ENCODE measurements at regions not wholly inside any gene's neighbourhood (a gene's known extent, or its start where the extent isn't known, plus 50 kb on each side); places are given as distances from the start of the nearest gene placed in this dataset.

DNA sequence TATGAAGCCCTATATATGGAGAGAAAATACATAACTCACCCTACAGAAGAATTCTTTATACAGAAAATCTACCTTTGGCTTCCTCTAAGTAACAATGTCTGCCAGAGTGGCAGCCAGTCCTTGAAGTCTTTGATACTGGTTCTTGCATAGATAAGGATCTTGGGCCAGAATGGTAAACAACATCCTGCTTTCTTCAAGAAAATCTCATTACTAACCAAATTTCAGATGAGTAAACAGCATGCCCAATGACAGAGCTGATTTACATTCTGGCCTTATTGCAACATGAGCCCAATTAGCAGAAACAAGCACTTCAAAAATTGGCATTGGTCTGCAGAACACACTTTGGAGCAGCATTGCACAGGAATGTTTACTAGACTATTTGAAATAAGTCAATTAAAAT, 336.5 kb upstream of the ST6GAL2 start:
- H3K27ac ChIP-seq (ENCODE audit: low read depth in 1 of 2, low read length in 1 of 2): no peak overlapping the region
- no peak overlapping the region for H3K4me3 ChIP-seq
- H3K36me3 ChIP-seq (ENCODE audit: control insufficient read depth in 4 of 4, insufficient read depth in 4 of 4, low read length in 4 of 4): no peaks in the 10 kb centered on the region
- no peak for ATAC-seq (ENCODE audit: insufficient read depth, low FRiP score)
- DNase-seq: no peak
- no peak overlapping the region for H3K9ac ChIP-seq (ENCODE audit: insufficient read depth in 1 of 2, low read length in 2 of 2)
- H3K27me3 ChIP-seq (ENCODE audit: control insufficient read depth in 3 of 3, insufficient read depth in 3 of 3, low read length in 2 of 3): no peaks in the 10 kb centered on the region
- H3K9me3 ChIP-seq (ENCODE audit: control insufficient read depth in 4 of 4, insufficient read depth in 3 of 4, low read length in 3 of 4): no peaks in the 10 kb centered on the region
- TF ChIP-seq, protein P1, sequence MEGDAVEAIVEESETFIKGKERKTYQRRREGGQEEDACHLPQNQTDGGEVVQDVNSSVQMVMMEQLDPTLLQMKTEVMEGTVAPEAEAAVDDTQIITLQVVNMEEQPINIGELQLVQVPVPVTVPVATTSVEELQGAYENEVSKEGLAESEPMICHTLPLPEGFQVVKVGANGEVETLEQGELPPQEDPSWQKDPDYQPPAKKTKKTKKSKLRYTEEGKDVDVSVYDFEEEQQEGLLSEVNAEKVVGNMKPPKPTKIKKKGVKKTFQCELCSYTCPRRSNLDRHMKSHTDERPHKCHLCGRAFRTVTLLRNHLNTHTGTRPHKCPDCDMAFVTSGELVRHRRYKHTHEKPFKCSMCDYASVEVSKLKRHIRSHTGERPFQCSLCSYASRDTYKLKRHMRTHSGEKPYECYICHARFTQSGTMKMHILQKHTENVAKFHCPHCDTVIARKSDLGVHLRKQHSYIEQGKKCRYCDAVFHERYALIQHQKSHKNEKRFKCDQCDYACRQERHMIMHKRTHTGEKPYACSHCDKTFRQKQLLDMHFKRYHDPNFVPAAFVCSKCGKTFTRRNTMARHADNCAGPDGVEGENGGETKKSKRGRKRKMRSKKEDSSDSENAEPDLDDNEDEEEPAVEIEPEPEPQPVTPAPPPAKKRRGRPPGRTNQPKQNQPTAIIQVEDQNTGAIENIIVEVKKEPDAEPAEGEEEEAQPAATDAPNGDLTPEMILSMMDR (IDR thresholded peaks at IDR 0.05; ENCODE audit: control extremely low read depth, extremely low read depth): no peak
- no peaks in the 10 kb centered on the region for H3K4me1 ChIP-seq (ENCODE audit: control insufficient read depth in 5 of 5, insufficient read depth in 5 of 5, low read length in 5 of 5)

DNA sequence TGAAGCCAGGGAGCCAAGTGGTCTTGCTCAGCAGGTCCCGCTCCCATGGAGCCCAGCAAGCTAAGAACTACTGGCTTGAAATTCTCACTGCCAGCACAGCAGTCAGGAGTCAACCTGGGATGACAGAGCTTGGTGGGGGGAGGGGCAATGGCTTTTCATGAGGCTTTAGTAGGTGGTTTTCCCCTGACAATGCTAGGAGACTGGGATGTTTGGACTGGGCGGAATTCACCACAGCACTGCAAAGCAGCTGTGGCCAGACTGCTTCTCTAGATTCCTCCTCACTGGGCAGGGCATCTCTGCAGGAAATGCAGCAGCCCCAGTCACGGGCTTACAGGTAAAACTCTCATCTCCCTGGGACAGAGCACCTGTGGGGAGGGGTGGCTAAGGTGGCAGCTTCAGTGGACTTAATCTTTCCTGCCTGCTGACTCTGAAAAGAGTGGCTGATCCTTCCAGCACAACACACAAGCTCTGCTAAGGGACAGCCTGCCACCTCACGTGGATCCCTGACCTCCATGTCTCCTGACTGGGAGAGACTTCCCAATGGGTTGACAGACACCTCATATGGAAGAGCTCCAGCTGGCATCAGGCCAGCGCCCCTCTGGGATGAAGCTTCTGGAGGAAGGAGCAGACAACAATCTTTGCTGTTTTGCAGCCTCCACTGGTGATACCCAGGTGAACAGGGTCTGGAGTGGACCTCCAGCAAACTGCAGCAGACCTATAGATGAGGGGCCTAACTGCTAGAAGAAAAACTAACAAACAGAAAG, 349.7 kb upstream of the ST6GAL2 start:
- TF ChIP-seq, protein P1 (IDR thresholded peaks at IDR 0.05; ENCODE audit: control extremely low read depth, extremely low read depth): no peak
- Histone ChIP-seq H3K27ac (ENCODE audit: low read depth in 1 of 2, low read length in 1 of 2) (no peak overlapping the region), H3K9me3 (ENCODE audit: control insufficient read depth in 4 of 4, insufficient read depth in 3 of 4, low read length in 3 of 4) (peaks cover 0 to 3% (median 0%) of the 10 kb centered on the region in 4 donors), H3K4me1 (ENCODE audit: control insufficient read depth in 5 of 5, insufficient read depth in 5 of 5, low read length in 5 of 5) (no peaks in the 10 kb centered on the region), H3K4me3 (no peak overlapping the region), H3K36me3 (ENCODE audit: control insufficient read depth in 4 of 4, insufficient read depth in 4 of 4, low read length in 4 of 4) (no peaks in the 10 kb centered on the region), H3K9ac (ENCODE audit: insufficient read depth in 1 of 2, low read length in 2 of 2) (no peak overlapping the region), H3K27me3 (ENCODE audit: control insufficient read depth in 3 of 3, insufficient read depth in 3 of 3, low read length in 2 of 3) (no peaks in the 10 kb centered on the region)
- WGBS, 2 donors: 76 to 77% methylated on average over 5 of the region's 5 CpGs
- DNase-seq: no peak
- ATAC-seq (ENCODE audit: insufficient read depth, low FRiP score): no peak

- no peak overlapping the region for H3K9ac ChIP-seq (ENCODE audit: insufficient read depth in 1 of 2, low read length in 2 of 2)
- no peak overlapping the region for H3K4me3 ChIP-seq
- DNase-seq (no peak), ATAC-seq (ENCODE audit: insufficient read depth, low FRiP score) (no peak)
- H3K27ac ChIP-seq (ENCODE audit: low read depth in 1 of 2, low read length in 1 of 2): no peak overlapping the region
- 64 to 88% methylated on average over 1 of the region's 1 CpG for WGBS, 2 donors
- H3K4me1 ChIP-seq (ENCODE audit: control insufficient read depth in 5 of 5, insufficient read depth in 5 of 5, low read length in 5 of 5): no peaks in the 10 kb centered on the region
- TF ChIP-seq, protein P1 (IDR thresholded peaks at IDR 0.05; ENCODE audit: control extremely low read depth, extremely low read depth): no peak
- H3K36me3 ChIP-seq (ENCODE audit: control insufficient read depth in 4 of 4, insufficient read depth in 4 of 4, low read length in 4 of 4): no peaks in the 10 kb centered on the region
- H3K9me3 ChIP-seq (ENCODE audit: control insufficient read depth in 4 of 4, insufficient read depth in 3 of 4, low read length in 3 of 4): no peaks in the 10 kb centered on the region
- no peaks in the 10 kb centered on the region for H3K27me3 ChIP-seq (ENCODE audit: control insufficient read depth in 3 of 3, insufficient read depth in 3 of 3, low read length in 2 of 3)
Measured at GRCh38 chr2:107242811-107243210, 356.8 kb upstream of the ST6GAL2 start.

DNA sequence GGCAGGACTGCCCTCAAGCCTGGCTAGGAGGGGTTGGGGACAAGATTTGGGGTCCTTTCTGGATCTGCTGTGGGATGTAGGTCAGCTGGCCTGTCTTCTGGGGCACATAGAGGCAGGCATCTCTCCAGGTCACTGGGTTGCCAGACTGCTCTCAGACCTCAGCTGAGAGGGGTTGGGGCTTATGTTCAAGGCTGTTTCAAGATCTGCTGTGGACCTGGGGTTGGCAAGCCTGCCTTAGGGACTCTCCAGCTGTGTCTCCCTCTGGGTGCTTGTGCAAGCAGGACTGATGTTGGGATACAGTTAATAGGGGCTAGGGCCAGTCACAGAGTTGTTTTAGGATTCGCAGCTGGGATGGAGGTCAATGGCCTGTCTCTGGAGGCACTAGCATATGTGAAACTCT, 363.0 kb upstream of the ST6GAL2 start:
- Histone ChIP-seq H3K36me3 (ENCODE audit: control insufficient read depth in 4 of 4, insufficient read depth in 4 of 4, low read length in 4 of 4) (no peaks in the 10 kb centered on the region), H3K9me3 (ENCODE audit: control insufficient read depth in 4 of 4, insufficient read depth in 3 of 4, low read length in 3 of 4) (no peaks in the 10 kb centered on the region), H3K4me3 (no peak overlapping the region), H3K27me3 (ENCODE audit: control insufficient read depth in 3 of 3, insufficient read depth in 3 of 3, low read length in 2 of 3) (no peaks in the 10 kb centered on the region), H3K4me1 (ENCODE audit: control insufficient read depth in 5 of 5, insufficient read depth in 5 of 5, low read length in 5 of 5) (no peaks in the 10 kb centered on the region), H3K27ac (ENCODE audit: low read depth in 1 of 2, low read length in 1 of 2) (no peak overlapping the region), H3K9ac (ENCODE audit: insufficient read depth in 1 of 2, low read length in 2 of 2) (no peak overlapping the region)
- ATAC-seq (ENCODE audit: insufficient read depth, low FRiP score): no peak
- DNase-seq: no peak
- WGBS, 2 donors: 95 to 100% methylated on average over 1 of the region's 1 CpG
- TF ChIP-seq, protein P1 (IDR thresholded peaks at IDR 0.05; ENCODE audit: control extremely low read depth, extremely low read depth): no peak
